Activated naive CD4-positive, alpha-beta T cell treated with anti-CD3 and anti-CD28 coated beads for 36 hours (primary cell): ENCODE measurements at regions not wholly inside any gene's neighbourhood (a gene's known extent, or its start where the extent isn't known, plus 50 kb on each side); places are given as distances from the start of the nearest gene placed in this dataset.

Experiments used
- CTCF ChIA-PET: fragments of 350-600 bp; sonication (Branson Sonifier 250); formaldehyde crosslinking; loops from one replicate; lab custom pipeline; 2021; ENCODE audit warnings: antibody characterized with exemption; lab: Charles Lee
- DNase-seq: peaks from one replicate; pipeline ENCODE4 v3.0.0-alpha.2; 2020
- H3K27ac Mint-ChIP-seq: one replicate; pipeline ENCODE4 v1.8.0; 2021; ENCODE audit warnings: mild to moderate bottlenecking, mixed read lengths
- H3K27me3 Mint-ChIP-seq: one replicate; pipeline ENCODE4 v1.8.0; 2021; ENCODE audit warnings: low read depth, mixed read lengths
- H3K36me3 Mint-ChIP-seq: one replicate; pipeline ENCODE4 v1.8.0; 2021; ENCODE audit warnings: low read depth, mixed read lengths
- H3K4me1 Mint-ChIP-seq: one replicate; pipeline ENCODE4 v1.8.0; 2021; ENCODE audit warnings: low read depth, mixed read lengths
- H3K4me3 Mint-ChIP-seq: one replicate; pipeline ENCODE4 v1.8.0; 2021; ENCODE audit warnings: mild to moderate bottlenecking, moderate library complexity, mixed read lengths
- H3K9me3 Mint-ChIP-seq: one replicate; pipeline ENCODE4 v1.8.0; 2021; ENCODE audit warnings: mixed read lengths
- intact Hi-C: fragments of 100-400 bp; cut with micrococcal nuclease; formaldehyde crosslinking; loops from one replicate; pipeline ENCODE4 v1.15.1; 2023

- no peak for DNase-seq
- Mint-ChIP-seq H3K4me3 (no peak overlapping the region), H3K36me3 (no peaks in the 10 kb centered on the region), H3K4me1 (no peaks in the 10 kb centered on the region), H3K27ac (no peak overlapping the region), H3K9me3 (no peaks in the 10 kb centered on the region), H3K27me3 (peaks cover 19% of the 10 kb centered on the region)
- intact Hi-C loops = no loop called here
- CTCF ChIA-PET = no interaction called here
Measured at GRCh38 chr6:168223755-168224154, 95.8 kb downstream of the DACT2 start.

GRCh38 chr6:168223150-168223549, 96.4 kb downstream of the DACT2 start:
- H3K4me1 Mint-ChIP-seq = no peaks in the 10 kb centered on the region
- H3K9me3 Mint-ChIP-seq = no peaks in the 10 kb centered on the region
- H3K27me3 Mint-ChIP-seq = peaks cover 15% of the 10 kb centered on the region
- no peak overlapping the region for H3K4me3 Mint-ChIP-seq
- H3K27ac Mint-ChIP-seq = no peak overlapping the region
- no peaks in the 10 kb centered on the region for H3K36me3 Mint-ChIP-seq
- DNase-seq = no peak
- CTCF ChIA-PET = no interaction called here
- intact Hi-C loops = no loop called here

GRCh38 chr6:168222115-168223043, 97.2 kb downstream of the DACT2 start:
- Mint-ChIP-seq H3K36me3 (no peaks in the 10 kb centered on the region), H3K27ac (no peak overlapping the region), H3K4me1 (no peaks in the 10 kb centered on the region), H3K27me3 (peaks cover 18% of the 10 kb centered on the region), H3K4me3 (no peak overlapping the region), H3K9me3 (no peaks in the 10 kb centered on the region)
- CTCF ChIA-PET = no interaction called here
- intact Hi-C loops = no loop called here
- no peak for DNase-seq

DNA sequence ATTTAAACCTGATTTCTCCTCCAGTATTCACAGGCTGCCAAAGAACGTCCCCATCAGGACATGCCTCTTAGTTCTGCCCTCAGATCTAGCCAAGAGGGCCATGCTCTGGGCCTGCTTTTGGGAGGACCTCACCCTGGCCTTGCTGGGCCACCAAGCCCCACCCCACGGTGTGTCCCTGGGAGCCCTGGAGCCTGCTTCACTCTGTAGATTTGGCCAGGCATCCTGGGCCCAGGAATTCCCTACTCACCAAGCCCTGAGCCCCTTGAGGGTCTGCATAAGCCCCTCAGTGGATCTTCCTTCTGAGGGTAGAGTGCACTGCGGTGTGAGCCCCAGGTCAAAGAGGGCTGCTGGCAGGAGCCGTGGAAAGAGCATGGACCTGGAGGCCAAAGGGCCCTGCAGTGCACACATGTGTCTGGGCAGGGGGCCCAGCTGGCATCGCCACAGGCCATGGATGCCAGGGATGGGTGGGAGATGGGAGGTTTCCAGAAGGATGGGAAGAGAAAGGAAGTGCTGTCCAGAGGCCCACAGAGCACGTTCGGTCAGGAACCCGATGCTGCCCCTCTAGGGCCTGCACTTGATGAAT, 98.0 kb downstream of the DACT2 start:
- CTCF ChIA-PET = no interaction called here
- intact Hi-C loops = no loop called here
- H3K4me1 Mint-ChIP-seq = no peaks in the 10 kb centered on the region

DNA sequence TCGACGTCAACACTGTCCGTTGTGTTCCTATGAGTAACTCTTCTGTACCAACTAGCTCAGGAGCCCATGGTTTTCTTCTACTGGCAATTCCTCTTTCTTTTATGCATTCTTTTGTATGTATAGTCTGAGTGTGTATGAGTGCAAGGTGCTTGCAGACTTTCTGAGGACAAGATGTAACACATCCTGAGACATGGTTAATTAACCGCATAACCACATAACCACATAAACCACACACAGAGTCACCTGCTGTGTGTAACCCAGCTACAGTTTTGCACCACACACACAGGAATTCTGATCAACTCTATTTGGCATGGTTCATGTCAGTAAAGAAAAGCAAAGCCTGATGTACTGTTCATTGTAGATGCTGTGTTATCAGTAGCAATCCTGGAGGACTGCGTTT, 98.6 kb downstream of the DACT2 start:
- intact Hi-C loops = no loop called here
- Mint-ChIP-seq H3K4me1 (no peaks in the 10 kb centered on the region), H3K27me3 (peaks cover 16% of the 10 kb centered on the region), H3K27ac (no peak overlapping the region), H3K36me3 (no peaks in the 10 kb centered on the region), H3K4me3 (no peak overlapping the region), H3K9me3 (no peaks in the 10 kb centered on the region)
- DNase-seq = no peak
- CTCF ChIA-PET = no interaction called here

More for the DNA sequence above, 98.0 kb downstream of the DACT2 start:
- Mint-ChIP-seq H3K27ac (no peak overlapping the region), H3K36me3 (no peaks in the 10 kb centered on the region), H3K9me3 (no peaks in the 10 kb centered on the region), H3K27me3 (peaks cover 16% of the 10 kb centered on the region), H3K4me3 (no peak overlapping the region)
- DNase-seq = no peak

DNA sequence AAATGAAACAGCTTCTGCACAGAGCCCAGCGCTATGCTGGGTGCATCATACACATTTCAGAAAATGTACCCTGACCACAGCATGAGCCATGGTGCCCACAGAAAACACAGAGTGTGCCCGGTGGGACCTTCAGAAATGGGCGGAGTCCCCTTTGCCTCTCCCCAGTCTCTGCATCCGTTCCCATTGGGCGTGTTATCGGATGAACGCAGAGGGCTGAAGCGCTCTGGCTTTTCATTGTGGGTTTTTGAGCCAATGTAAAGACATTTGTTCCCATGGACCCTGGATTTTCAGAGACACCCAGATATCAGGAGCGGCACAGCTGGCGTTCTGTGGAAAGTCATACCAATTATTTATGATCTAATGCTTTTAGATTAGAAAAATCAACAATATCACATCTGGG, 99.8 kb downstream of the DACT2 start:
- Mint-ChIP-seq H3K9me3 (no peaks in the 10 kb centered on the region), H3K4me1 (no peaks in the 10 kb centered on the region), H3K27ac (no peak overlapping the region), H3K27me3 (peaks cover 16% of the 10 kb centered on the region), H3K36me3 (no peaks in the 10 kb centered on the region), H3K4me3 (no peak overlapping the region)
- CTCF ChIA-PET = no interaction called here
- no peak for DNase-seq
- intact Hi-C loops = no loop called here

DNA sequence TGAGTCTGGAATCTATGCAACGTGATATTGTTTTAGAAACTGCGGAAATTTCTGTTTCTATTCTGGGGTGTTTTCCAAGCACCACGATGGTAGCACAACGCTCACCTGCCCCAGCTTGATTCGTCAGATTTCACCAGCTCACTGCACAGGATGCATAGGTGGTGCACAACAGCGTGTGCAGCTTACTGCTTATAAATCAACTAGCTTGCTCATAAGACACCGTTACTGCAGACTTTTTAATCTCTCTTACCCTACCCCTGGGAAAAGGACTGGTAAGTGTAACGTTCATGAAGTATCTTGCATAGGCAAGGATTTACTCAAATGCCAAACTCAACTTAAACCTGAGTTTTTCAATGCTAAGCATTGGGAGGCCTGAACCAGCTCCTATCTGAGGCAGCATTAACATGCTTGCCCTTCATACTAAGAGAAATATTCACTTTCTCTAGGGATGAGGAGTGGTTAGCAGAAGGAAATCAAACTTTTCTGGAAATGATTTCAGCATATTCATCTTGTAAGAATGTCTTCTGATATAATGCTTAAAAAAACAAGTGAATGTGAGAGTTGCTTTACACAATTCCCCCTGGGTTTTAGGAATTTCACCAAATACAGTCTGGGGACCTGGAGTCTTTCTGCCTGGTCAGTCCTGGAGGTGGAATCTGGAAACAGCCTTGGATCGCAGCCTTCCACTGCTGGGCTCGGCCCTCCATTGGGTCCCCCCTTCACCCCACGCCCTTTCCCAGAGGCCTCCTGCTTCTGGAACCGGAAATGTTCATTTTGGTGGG, 100.6 kb downstream of the DACT2 start:
- Mint-ChIP-seq H3K27me3 (peaks cover 16% of the 10 kb centered on the region), H3K4me3 (no peak overlapping the region), H3K36me3 (no peaks in the 10 kb centered on the region), H3K9me3 (no peaks in the 10 kb centered on the region), H3K4me1 (no peaks in the 10 kb centered on the region), H3K27ac (no peak overlapping the region)
- intact Hi-C loops = no loop called here
- CTCF ChIA-PET = no interaction called here
- DNase-seq = no peak

DNA sequence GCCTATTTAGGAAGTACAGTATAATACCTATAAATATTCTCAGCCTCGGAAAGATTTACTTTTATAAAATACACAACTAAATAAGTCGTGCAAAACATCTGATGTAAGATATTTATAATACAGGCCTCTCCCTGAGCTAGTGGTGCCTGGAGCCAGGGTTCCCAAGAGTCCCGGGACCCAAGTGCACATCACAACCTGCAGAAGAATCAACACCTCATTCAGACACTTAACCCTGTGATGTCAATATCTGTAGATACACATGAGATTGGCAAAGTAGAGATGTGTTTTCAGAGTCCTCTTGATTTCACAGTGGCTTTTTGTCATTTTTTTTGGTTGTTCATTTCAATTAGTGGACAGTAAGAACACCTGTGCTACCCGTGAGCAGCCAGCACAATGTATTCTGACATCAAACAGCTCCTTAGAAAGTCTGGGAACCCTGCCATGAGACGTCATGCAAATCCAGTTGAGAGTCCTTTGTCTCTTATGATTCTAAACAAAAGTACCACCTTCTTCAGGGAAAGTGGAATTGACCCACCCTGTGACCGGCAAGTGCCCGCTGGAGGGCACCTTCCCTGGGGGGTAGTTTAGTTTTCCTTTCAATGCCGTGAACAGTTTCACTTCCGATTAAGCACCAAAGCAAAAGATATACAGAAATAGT, 101.6 kb downstream of the DACT2 start:
- no peak for DNase-seq
- intact Hi-C loops = no loop called here
- Mint-ChIP-seq H3K36me3 (no peaks in the 10 kb centered on the region), H3K9me3 (no peaks in the 10 kb centered on the region), H3K27me3 (peaks cover 12% of the 10 kb centered on the region), H3K4me1 (no peaks in the 10 kb centered on the region), H3K4me3 (no peak overlapping the region), H3K27ac (no peak overlapping the region)
- CTCF ChIA-PET = no interaction called here

DNA sequence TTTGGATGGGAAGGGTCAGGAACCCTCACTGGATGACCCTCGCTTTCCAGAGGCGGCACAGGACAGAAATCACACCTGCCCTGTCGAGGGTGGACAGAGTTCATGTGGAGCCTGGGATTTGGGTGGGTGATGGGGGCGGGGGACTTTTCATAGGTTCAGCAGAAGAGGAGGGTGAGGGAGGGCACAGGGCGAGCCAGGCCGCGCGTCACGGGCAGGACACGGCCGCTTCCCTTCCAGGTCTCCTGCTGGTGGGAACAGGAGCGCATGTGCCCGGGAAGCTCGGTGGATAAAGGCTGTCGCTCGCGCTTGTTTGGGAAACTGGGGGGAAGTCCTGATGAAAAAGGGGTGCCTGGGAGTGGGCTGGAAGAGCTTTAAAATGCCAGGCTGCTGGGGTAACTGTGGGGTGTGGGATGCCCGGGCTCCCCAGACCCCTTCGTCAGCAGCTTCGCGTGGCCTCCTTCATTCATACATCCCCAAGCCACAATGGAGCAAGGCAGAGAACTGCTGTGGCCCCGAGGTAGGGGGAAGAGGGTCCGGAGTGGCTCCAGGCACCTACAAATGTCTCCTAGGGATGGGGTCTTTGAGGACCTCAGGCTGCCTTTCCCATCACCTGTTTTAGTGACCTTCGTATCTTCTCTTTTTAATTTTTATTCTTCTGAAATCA, 102.2 kb downstream of the DACT2 start:
- no peaks in the 10 kb centered on the region for H3K4me1 Mint-ChIP-seq
- no peak for DNase-seq
- no peaks in the 10 kb centered on the region for H3K36me3 Mint-ChIP-seq
- no peak overlapping the region for H3K27ac Mint-ChIP-seq
- no peaks in the 10 kb centered on the region for H3K9me3 Mint-ChIP-seq
- CTCF ChIA-PET = no interaction called here
- H3K4me3 Mint-ChIP-seq = no peak overlapping the region
- intact Hi-C loops = no loop called here
- peaks cover 12% of the 10 kb centered on the region for H3K27me3 Mint-ChIP-seq

DNA sequence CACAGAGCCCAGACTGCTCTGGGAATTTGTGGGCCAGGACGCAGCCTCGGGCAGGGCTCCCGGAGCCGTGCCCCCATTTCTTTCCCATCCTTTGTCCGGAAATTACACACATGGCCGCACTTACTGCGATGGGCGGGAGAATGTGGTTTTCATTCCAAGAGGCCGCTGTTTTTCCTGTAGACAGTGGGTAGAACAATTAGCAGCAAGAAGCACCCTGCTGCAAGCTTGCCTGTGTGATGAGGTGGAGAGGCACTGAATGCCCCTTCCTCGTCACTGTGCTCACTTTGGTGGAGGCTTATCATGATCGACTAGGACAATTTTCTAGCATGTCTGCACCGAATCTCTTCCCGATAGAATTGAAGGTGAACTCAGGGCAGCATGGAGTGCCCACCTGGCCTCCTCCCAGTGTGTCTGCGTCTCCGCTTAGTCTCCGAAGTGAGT, 102.8 kb downstream of the DACT2 start:
- DNase-seq = no peak
- Mint-ChIP-seq H3K4me3 (no peak overlapping the region), H3K36me3 (no peaks in the 10 kb centered on the region), H3K4me1 (no peaks in the 10 kb centered on the region), H3K27ac (no peak overlapping the region), H3K9me3 (no peaks in the 10 kb centered on the region), H3K27me3 (peaks cover 12% of the 10 kb centered on the region)
- CTCF ChIA-PET = no interaction called here
- intact Hi-C loops = no loop called here

- H3K4me3 Mint-ChIP-seq = no peak overlapping the region
- peaks cover 9% of the 10 kb centered on the region for H3K27me3 Mint-ChIP-seq
- H3K9me3 Mint-ChIP-seq = no peaks in the 10 kb centered on the region
- intact Hi-C loops = no loop called here
- no peaks in the 10 kb centered on the region for H3K36me3 Mint-ChIP-seq
- H3K27ac Mint-ChIP-seq = no peak overlapping the region
- DNase-seq = no peak
- H3K4me1 Mint-ChIP-seq = no peaks in the 10 kb centered on the region
- CTCF ChIA-PET = no interaction called here
Measured at GRCh38 chr6:168216117-168216516, 103.5 kb downstream of the DACT2 start.
